ENCODE measurements at regions not wholly inside any gene's neighbourhood (a gene's known extent, or its start where the extent isn't known, plus 50 kb on each side); places are given as distances from the start of the nearest gene placed in this dataset.

- H3K27ac ChIP-seq = no peak overlapping the region
- TF ChIP-seq CTCF (conservative IDR thresholded peaks at IDR 0.05) = no peak
These were observed 78.6 kb upstream of the GRK3 start for GRCh38 chr22:25485626-25486545.

DNA sequence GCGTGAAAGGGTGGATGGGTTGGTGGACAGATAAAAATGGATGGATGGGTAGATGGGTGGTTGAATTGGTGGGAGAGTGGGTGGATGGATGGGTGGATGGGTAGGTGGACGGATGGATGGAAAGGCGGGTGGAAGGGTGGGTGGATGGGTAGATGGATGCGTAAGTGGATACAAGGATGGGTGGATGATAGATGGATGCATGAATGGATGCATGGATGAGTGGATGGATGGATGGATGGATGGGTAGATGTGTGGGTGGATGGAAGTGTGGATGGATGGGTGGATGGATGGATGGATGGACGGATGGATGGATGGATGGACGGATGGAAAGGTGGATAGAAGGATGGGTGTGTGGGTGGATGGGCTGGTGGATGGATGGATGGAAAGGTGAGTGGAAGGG is 77.0 kb upstream of the GRK3 start:
- no peak for TF ChIP-seq CTCF (conservative IDR thresholded peaks at IDR 0.05)
- peak overlapping the region; percentile 64 for H3K27ac ChIP-seq

DNA sequence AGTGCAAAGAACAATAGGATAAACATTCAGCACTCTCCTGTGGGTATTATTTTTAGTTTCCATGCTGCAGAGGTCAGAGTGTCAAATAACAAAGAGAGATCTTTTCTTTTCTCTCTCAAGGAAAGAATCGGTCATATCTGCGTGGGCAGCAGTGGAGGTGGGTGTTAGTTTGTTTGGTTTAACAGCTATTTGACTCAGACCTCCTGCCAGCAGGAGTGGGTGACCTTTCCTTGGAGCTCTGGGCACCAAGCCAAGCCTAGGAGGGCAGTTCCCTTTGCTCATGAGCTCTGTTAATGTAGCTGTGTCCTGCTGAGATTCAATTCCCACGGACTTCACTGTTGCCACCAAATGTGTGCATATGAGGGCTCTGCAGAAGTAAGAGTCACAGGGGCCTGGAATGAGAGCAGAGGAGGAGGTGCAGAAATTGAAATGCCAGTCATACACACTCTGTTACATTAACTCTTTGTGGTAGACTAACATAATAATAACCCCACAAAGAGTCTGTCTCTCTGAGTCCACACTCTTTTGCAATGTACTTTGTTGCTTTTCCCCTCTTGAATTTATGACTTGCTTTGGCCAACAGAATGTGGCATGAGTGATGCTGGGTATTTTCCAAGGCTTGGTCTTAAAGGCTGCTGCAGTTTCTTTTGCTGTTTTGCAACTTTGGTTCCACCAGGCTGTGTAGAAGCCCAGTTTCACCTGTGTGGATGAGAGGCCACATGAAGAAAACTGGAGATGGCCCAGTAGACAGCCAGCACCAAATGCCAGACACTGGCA is 76.0 kb upstream of the GRK3 start:
- TF ChIP-seq CTCF (conservative IDR thresholded peaks at IDR 0.05) = no peak
- H3K27ac ChIP-seq = peak overlapping the region; percentile 64

DNA sequence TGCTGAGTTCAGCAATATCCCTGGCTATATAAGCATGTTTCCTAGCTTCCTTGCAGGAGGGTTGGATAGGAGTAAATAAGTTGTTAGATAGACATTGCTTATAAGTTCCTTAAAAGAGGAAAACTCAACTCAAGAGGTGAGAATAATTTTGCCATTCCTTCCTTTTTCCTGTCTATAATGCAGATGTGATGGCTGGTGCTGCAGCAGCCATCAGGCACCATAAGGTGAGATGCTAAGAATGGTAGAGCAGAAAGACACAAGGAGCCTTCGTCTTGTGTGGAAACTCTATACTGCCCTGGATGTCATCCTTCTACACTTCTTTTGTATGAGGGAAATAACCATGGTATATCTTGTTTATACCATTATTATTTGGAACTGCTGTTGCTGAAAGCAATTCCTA is 74.5 kb upstream of the GRK3 start:
- H3K27ac ChIP-seq = no peak overlapping the region
- no peak for TF ChIP-seq CTCF (conservative IDR thresholded peaks at IDR 0.05)

GRCh38 chr22:25490896-25491295 is 73.6 kb upstream of the GRK3 start:
- H3K27ac ChIP-seq = no peak overlapping the region
- no peak for TF ChIP-seq CTCF (conservative IDR thresholded peaks at IDR 0.05)

DNA sequence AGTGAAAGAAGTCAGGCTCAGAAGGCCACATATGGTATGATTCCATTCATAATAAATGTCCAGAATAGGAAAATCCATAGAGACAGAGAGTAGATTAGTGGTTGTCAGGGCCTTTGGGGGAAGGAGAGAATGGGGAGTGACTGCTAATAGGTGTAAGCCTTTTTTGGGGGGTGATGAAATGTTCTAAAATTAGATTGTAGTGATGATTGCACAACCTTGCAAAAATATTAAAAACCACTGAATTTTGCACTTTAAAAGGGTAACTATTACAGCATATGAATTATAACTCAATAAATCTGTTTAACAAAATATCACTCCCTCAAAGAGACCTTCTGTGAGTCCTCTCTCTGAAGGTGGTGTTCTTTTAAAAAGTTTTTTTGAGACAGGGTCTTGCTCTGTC is 72.3 kb upstream of the GRK3 start:
- H3K27ac ChIP-seq = no peak overlapping the region
- TF ChIP-seq CTCF (conservative IDR thresholded peaks at IDR 0.05) = no peak
